GM12892 (cell line): ENCODE measurements at regions not wholly inside any gene's neighbourhood (a gene's known extent, or its start where the extent isn't known, plus 50 kb on each side); places are given as distances from the start of the nearest gene placed in this dataset.
"Not testable (repeated sequence)": the region's sequence is repeated elsewhere in the genome, so short reads cannot be mapped to it uniquely, and the experiment has no call there.

Experiments used
- DNase-seq: peaks from one replicate; pipeline ENCODE4 v3.0.0; 2011; ENCODE audit not compliant: insufficient read length
- FAIRE-seq: peaks from 2 replicates; lab custom pipeline; 2011; peaks lifted over from hg19 to GRCh38; lab: Jason Lieb, UNC
- POLR2A ChIP-seq: IDR thresholded peaks from 2 replicates; pipeline ENCODE4 v1.6.1; 2011; ENCODE audit warnings: low read depth, low read length, control low read depth
- POLR2AphosphoS5 ChIP-seq: IDR thresholded peaks from 2 replicates; pipeline ENCODE4 v1.6.1; 2011; ENCODE audit warnings: low read depth, low read length, control low read depth
- TAF1 ChIP-seq: IDR thresholded peaks from 2 replicates; pipeline ENCODE4 v1.6.1; 2011; ENCODE audit warnings: low read depth, mild to moderate bottlenecking, control low read depth, low read length, borderline replicate concordance

GRCh38 chr22:23419171-23419570, 160.9 kb downstream of the IGLL1 start:
- FAIRE-seq (no peak), DNase-seq (no peak)
- TF ChIP-seq POLR2A = no peak
- TF ChIP-seq TAF1 = no peak
- TF ChIP-seq POLR2AphosphoS5 = no peak

GRCh38 chr22:23418159-23418788, 161.8 kb downstream of the IGLL1 start:
- no peak for TF ChIP-seq POLR2A
- TF ChIP-seq TAF1 = no peak
- no peak for TF ChIP-seq POLR2AphosphoS5
- FAIRE-seq (no peak), DNase-seq (no peak)

GRCh38 chr22:23417327-23417726, 162.8 kb downstream of the IGLL1 start:
- not testable (repeated sequence) for DNase-seq, FAIRE-seq

GRCh38 chr22:23416169-23416690, 163.9 kb downstream of the IGLL1 start:
- FAIRE-seq, DNase-seq: not testable (repeated sequence)

- no peak for DNase-seq
- TF ChIP-seq TAF1 = no peak
- no peak for TF ChIP-seq POLR2A
- FAIRE-seq = no peak
These were observed 164.6 kb downstream of the IGLL1 start for GRCh38 chr22:23415490-23415851.

- TF ChIP-seq POLR2A (no peak), POLR2AphosphoS5 (no peak), TAF1 (no peak)
- FAIRE-seq = no peak
These were observed 165.2 kb downstream of the IGLL1 start for GRCh38 chr22:23414727-23415489.

GRCh38 chr22:23411739-23412138, 168.4 kb downstream of the IGLL1 start:
- no peak for TF ChIP-seq POLR2A
- no peak for TF ChIP-seq TAF1
- no peak for TF ChIP-seq POLR2AphosphoS5
- DNase-seq (no peak), FAIRE-seq (no peak)

More at GRCh38 chr22:23414727-23415489, 165.2 kb downstream of the IGLL1 start:
- DNase-seq = no peak

- no peak for DNase-seq
- TF ChIP-seq POLR2A (no peak), TAF1 (no peak), POLR2AphosphoS5 (no peak)
- FAIRE-seq = no peak
These were observed 169.7 kb downstream of the IGLL1 start for GRCh38 chr22:23410411-23410810.

- FAIRE-seq (no peak), DNase-seq (no peak)
- TF ChIP-seq POLR2A (no peak), POLR2AphosphoS5 (no peak), TAF1 (no peak)
These were observed 170.1 kb downstream of the IGLL1 start for GRCh38 chr22:23409976-23410375.

- DNase-seq = no peak
- TF ChIP-seq TAF1 (no peak), POLR2AphosphoS5 (no peak), POLR2A (no peak)
- FAIRE-seq = no peak
These were observed 171.8 kb downstream of the IGLL1 start for GRCh38 chr22:23408321-23408720.

- FAIRE-seq (no peak), DNase-seq (no peak)
- TF ChIP-seq TAF1 (no peak), POLR2A (no peak), POLR2AphosphoS5 (no peak)
These were observed 174.7 kb downstream of the IGLL1 start for GRCh38 chr22:23405366-23405851.

- TF ChIP-seq POLR2AphosphoS5 (no peak), POLR2A (no peak), TAF1 (no peak)
- FAIRE-seq = no peak
- DNase-seq = no peak
These were observed 175.3 kb downstream of the IGLL1 start for GRCh38 chr22:23404689-23405365.
